ENCODE measurements at regions not wholly inside any gene's neighbourhood (a gene's known extent, or its start where the extent isn't known, plus 50 kb on each side); places are given as distances from the start of the nearest gene placed in this dataset.

- no peak for DNase-seq
These were observed 51.8 kb upstream of the NPAS2 start for GRCh38 chr2:100767810-100768806.
